ENCODE measurements at regions not wholly inside any gene's neighbourhood (a gene's known extent, or its start where the extent isn't known, plus 50 kb on each side); places are given as distances from the start of the nearest gene placed in this dataset.
"Not testable (repeated sequence)": the region's sequence is repeated elsewhere in the genome, so short reads cannot be mapped to it uniquely, and the experiment has no call there.

DNA sequence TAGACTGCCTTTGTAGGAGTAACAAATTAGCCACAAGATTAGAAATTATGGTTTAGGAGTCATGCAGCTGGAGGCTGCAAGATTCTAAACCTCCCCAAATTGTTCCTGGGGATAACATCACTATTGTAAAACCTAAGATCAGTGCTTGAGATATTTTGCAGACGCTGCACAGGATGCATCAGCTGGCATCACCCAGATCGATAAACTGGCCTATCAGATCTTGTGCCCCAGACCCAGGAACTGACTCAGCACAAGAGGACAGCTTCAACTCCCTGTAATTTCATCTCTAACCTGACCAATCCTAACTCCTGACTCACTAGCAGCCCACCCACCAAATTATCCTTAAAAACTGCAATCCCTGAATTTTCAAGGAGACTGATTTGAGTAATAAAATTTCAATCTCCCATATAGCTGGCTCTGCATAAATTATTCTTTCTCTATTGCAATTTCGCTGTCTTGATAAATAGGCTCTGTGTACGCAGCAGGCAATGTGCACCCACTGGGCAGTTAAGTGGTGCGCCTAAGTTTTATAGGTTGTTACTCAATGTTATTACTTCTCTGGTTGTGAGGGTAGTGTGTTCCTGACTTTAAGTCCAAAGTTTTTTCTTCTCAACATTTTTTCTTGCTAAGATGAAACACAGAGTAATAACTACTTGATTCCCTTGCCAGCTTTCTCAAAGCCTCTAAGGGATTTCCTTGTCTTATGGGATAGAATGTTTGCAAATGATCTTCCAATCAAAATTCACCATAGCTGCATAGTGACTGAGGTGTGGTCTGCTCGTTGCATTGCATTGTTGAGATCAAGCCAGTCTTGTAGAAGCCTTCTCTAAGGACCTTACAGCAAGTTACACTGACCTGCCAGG is 312.3 kb upstream of the DKK2 start:
- no peak for DNase-seq
- H3K27ac ChIP-seq = no peak overlapping the region
- 78 to 84% (median 81%) methylated on average over 6 of the region's 6 CpGs for WGBS, 5 donors
- H3K9me3 ChIP-seq = no peaks in the 10 kb centered on the region
- H3K4me1 ChIP-seq = no peaks in the 10 kb centered on the region
- H3K27me3 ChIP-seq (replicated peaks in 1 of 7) = no peaks in the 10 kb centered on the region
- intact Hi-C loops (cut with DNase I; ENCODE audit: low total_unique reads) = no loop called here
- no peak for TF ChIP-seq POLR2AphosphoS5 (IDR thresholded peaks at IDR 0.05)
- TF ChIP-seq, protein P1, sequence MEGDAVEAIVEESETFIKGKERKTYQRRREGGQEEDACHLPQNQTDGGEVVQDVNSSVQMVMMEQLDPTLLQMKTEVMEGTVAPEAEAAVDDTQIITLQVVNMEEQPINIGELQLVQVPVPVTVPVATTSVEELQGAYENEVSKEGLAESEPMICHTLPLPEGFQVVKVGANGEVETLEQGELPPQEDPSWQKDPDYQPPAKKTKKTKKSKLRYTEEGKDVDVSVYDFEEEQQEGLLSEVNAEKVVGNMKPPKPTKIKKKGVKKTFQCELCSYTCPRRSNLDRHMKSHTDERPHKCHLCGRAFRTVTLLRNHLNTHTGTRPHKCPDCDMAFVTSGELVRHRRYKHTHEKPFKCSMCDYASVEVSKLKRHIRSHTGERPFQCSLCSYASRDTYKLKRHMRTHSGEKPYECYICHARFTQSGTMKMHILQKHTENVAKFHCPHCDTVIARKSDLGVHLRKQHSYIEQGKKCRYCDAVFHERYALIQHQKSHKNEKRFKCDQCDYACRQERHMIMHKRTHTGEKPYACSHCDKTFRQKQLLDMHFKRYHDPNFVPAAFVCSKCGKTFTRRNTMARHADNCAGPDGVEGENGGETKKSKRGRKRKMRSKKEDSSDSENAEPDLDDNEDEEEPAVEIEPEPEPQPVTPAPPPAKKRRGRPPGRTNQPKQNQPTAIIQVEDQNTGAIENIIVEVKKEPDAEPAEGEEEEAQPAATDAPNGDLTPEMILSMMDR (IDR thresholded peaks at IDR 0.05 in 8 of 11, conservative IDR thresholded peaks at IDR 0.05 in 3 of 11) = no peak
- no peak for TF ChIP-seq POLR2A (IDR thresholded peaks at IDR 0.05)
- H3K36me3 ChIP-seq = no peaks in the 10 kb centered on the region
- H3K4me3 ChIP-seq = no peak overlapping the region

DNA sequence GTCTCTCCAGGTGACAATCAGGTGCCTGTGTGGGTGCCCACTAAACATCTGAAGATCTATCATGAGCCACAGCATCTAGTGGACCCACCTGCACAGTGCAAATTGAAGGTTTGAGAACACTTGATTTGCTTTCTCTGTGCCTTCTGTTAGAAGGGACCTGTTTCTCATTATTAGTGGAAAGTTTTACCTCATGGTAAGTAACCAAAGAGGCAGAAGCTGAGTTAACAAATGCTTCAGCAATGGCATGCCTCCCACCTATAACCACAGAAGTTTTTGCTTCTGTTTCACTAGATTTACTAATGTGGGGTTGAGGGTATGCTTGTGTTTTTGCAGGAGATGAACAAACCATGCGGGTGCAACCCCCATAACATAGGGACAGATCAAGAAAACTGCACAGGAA is 297.4 kb upstream of the DKK2 start:
- TF ChIP-seq, protein P1 (IDR thresholded peaks at IDR 0.05 in 8 of 11, conservative IDR thresholded peaks at IDR 0.05 in 3 of 11) = no peak
- TF ChIP-seq POLR2A (IDR thresholded peaks at IDR 0.05) (no peak), POLR2AphosphoS5 (IDR thresholded peaks at IDR 0.05) (no peak)
- Histone ChIP-seq H3K27me3 (replicated peaks in 1 of 7) (no peaks in the 10 kb centered on the region), H3K4me1 (no peaks in the 10 kb centered on the region), H3K9me3 (peaks cover 0 to 16% (median 6%) of the 10 kb centered on the region in 8 donors), H3K36me3 (no peaks in the 10 kb centered on the region), H3K27ac (no peak overlapping the region), H3K4me3 (no peak overlapping the region)
- intact Hi-C loops (cut with DNase I; ENCODE audit: low total_unique reads) = no loop called here
- no peak for DNase-seq
- WGBS, 5 donors = 79 to 95% (median 86%) methylated on average over 1 of the region's 1 CpG

DNA sequence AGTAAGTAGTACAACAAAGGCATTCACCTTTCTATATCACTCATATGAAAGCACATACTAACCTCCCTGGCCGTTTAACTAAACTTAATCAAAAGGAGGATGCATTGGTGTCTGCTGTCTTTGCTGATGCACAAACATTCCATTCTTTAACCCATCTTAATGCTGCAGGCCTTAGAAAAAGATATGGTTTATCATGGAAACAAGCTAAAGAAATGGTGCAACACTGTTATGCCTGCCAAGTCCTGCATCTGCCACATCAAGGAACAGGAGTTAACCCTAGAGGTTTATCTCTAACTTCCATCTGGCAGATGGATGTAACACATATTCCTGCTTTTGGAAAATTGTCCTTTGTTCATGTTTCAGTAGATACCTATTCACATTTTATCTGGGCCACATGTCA is 296.5 kb upstream of the DKK2 start:
- DNase-seq; H3K4me1 ChIP-seq; H3K27me3 ChIP-seq (replicated peaks in 1 of 7); H3K27ac ChIP-seq; H3K4me3 ChIP-seq; H3K36me3 ChIP-seq; intact Hi-C loops (cut with DNase I; ENCODE audit: low total_unique reads): not testable (repeated sequence)
- 57 to 90% (median 68%) methylated on average over 1 of the region's 1 CpG for WGBS, 5 donors
- peaks cover 0 to 24% (median 15%) of the 10 kb centered on the region in 8 donors for H3K9me3 ChIP-seq

DNA sequence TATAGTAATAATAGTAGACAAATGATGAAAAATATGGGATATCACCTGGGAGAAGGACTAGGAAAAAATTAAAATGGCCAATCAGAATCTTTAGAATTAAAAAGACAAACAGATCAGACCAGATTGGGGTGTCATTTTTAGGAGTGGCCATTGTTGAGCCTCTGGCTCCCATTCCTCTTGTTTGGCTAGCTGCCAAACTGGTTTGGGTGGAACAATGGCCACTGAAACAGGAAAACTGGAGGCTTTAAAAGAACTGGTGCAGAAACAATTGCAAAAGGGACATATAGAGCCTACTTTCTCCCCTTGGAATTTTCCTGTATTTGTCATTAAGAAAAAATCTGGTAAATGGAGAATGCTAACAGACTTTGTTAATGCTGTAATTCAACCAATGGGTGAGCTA is 294.8 kb upstream of the DKK2 start:
- Histone ChIP-seq H3K36me3 (no peaks in the 10 kb centered on the region), H3K4me3 (no peak overlapping the region), H3K9me3 (peaks cover 0 to 32% (median 16%) of the 10 kb centered on the region in 8 donors), H3K27ac (no peak overlapping the region), H3K27me3 (replicated peaks in 1 of 7) (no peaks in the 10 kb centered on the region), H3K4me1 (no peaks in the 10 kb centered on the region)
- intact Hi-C loops (cut with DNase I; ENCODE audit: low total_unique reads) = no loop called here
- DNase-seq = no peak
- TF ChIP-seq POLR2A (IDR thresholded peaks at IDR 0.05) (no peak), POLR2AphosphoS5 (IDR thresholded peaks at IDR 0.05) (no peak)
- TF ChIP-seq, protein P1 (IDR thresholded peaks at IDR 0.05 in 8 of 11, conservative IDR thresholded peaks at IDR 0.05 in 3 of 11) = no peak
